ENCODE measurements at regions not wholly inside any gene's neighbourhood (a gene's known extent, or its start where the extent isn't known, plus 50 kb on each side); places are given as distances from the start of the nearest gene placed in this dataset.

DNA sequence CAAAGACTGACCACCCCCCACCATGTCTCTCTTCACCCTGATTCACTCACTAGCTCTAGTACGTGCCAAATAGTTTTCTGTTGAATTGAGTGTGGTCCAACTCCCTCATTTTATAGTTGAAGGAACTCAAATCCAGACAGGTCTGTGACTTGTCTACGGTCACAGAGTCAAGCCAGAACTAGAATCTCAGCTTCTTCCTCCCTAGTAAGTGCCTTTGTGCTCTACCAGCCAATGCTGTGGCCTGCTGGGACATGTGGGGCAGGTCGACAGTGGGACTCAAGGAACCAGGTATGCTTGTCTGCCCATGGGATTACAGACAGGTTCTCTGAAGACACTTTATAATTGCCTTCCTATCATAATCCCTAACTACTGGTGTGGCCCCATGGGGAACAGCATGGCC lies 108.6 kb upstream of the CPEB2 start:
- Histone ChIP-seq H3K27ac (ENCODE audit: extremely low read depth, low read depth, low read length) (no peak overlapping the region), H3K4me3 (ENCODE audit: low read depth, low read length) (no peak overlapping the region), H3K9me3 (ENCODE audit: control insufficient read depth, insufficient read depth, low read depth, low read length) (no peaks in the 10 kb centered on the region), H3K4me1 (ENCODE audit: control insufficient read depth, insufficient read depth, low read length) (no peaks in the 10 kb centered on the region), H3K36me3 (ENCODE audit: control insufficient read depth in 2 of 2, insufficient read depth in 1 of 2, low read length in 2 of 2) (no peaks in the 10 kb centered on the region)
- ChIA-PET POLR2A (no interaction called here), CTCF (no interaction called here)
- TF ChIP-seq KLF16 (tag by site-specific recombination; IDR thresholded peaks at IDR 0.05) (no peak), ZNF248 (tag by site-specific recombination; IDR thresholded peaks at IDR 0.05) (no peak), SETDB1 (IDR thresholded peaks at IDR 0.05; ENCODE audit: insufficient read length, low read length) (no peak), ZNF324 (tag by site-specific recombination; IDR thresholded peaks at IDR 0.05) (no peak), ZFP3 (tag by site-specific recombination; IDR thresholded peaks at IDR 0.05; ENCODE audit: low read depth) (no peak), ZNF510 (tag by site-specific recombination; IDR thresholded peaks at IDR 0.05; ENCODE audit: insufficient replicate concordance) (no peak), ZNF121 (tag by site-specific recombination; IDR thresholded peaks at IDR 0.05) (no peak), ZNF416 (tag by site-specific recombination; IDR thresholded peaks at IDR 0.05) (no peak), ZNF585B (tag by site-specific recombination; IDR thresholded peaks at IDR 0.05) (no peak), SCRT1 (tag by site-specific recombination; IDR thresholded peaks at IDR 0.05; ENCODE audit: borderline replicate concordance) (no peak), ZNF140 (tag by site-specific recombination; IDR thresholded peaks at IDR 0.05) (no peak), ZNF501 (tag by site-specific recombination; IDR thresholded peaks at IDR 0.05) (no peak), ZNF473 (tag by site-specific recombination; IDR thresholded peaks at IDR 0.05) (no peak), SALL2 (tag by site-specific recombination; IDR thresholded peaks at IDR 0.05; ENCODE audit: borderline replicate concordance) (no peak)
- TF ChIP-seq, protein P1, sequence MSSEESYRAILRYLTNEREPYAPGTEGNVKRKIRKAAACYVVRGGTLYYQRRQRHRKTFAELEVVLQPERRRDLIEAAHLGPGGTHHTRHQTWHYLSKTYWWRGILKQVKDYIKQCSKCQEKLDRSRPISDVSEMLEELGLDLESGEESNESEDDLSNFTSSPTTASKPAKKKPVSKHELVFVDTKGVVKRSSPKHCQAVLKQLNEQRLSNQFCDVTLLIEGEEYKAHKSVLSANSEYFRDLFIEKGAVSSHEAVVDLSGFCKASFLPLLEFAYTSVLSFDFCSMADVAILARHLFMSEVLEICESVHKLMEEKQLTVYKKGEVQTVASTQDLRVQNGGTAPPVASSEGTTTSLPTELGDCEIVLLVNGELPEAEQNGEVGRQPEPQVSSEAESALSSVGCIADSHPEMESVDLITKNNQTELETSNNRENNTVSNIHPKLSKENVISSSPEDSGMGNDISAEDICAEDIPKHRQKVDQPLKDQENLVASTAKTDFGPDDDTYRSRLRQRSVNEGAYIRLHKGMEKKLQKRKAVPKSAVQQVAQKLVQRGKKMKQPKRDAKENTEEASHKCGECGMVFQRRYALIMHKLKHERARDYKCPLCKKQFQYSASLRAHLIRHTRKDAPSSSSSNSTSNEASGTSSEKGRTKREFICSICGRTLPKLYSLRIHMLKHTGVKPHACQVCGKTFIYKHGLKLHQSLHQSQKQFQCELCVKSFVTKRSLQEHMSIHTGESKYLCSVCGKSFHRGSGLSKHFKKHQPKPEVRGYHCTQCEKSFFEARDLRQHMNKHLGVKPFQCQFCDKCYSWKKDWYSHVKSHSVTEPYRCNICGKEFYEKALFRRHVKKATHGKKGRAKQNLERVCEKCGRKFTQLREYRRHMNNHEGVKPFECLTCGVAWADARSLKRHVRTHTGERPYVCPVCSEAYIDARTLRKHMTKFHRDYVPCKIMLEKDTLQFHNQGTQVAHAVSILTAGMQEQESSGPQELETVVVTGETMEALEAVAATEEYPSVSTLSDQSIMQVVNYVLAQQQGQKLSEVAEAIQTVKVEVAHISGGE (tag by site-specific recombination; conservative IDR thresholded peaks at IDR 0.05; ENCODE audit: low read depth) = no peak
- TF ChIP-seq, protein P2, sequence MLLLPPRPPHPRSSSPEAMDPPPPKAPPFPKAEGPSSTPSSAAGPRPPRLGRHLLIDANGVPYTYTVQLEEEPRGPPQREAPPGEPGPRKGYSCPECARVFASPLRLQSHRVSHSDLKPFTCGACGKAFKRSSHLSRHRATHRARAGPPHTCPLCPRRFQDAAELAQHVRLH (tag by site-specific recombination; IDR thresholded peaks at IDR 0.05) = no peak

DNA sequence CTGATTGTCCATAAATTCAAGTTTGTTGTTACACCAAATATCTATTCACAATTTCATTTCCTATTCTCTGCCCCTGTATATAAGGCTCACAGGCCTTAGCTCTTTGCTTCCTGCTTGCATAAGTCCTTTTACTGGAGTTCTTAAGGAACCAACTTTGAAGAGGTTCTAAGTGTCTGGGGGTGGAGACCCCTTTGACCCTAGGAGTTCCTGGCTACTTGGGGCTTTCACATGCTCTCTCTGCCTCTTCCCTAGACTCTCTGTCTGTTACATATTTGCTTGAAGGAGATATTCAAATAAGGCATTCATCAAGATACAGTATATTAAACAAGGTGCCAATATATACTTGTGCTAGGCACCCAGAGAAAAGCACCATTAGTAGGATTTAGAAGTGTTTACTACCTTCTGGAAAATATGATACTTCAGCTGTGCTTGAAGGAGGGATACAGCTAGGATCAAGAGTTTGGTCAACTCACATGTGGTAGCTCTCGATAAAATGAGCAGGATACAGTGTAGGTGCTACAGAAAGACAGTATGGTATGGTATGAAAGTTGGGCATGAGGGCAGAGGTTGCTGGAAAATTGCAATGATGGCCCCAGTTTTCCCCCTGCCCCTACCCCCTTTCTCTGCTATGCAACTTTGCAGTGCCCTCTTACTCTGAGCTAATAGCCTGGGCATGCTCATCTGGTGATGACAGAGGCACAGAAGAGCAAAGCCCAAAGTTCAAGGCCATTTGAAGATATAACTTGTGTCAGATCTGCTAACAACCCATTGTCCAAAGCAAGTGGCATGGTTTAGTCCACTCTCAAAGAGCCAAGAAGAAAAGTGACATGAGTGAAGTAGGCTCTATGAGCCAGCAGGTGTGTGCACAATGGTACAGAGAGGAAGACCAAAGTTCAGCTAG lies 107.6 kb upstream of the CPEB2 start:
- Histone ChIP-seq H3K4me1 (ENCODE audit: control insufficient read depth, insufficient read depth, low read length) (no peaks in the 10 kb centered on the region), H3K27ac (ENCODE audit: extremely low read depth, low read depth, low read length) (no peak overlapping the region), H3K36me3 (ENCODE audit: control insufficient read depth in 2 of 2, insufficient read depth in 1 of 2, low read length in 2 of 2) (no peaks in the 10 kb centered on the region), H3K9me3 (ENCODE audit: control insufficient read depth, insufficient read depth, low read depth, low read length) (no peaks in the 10 kb centered on the region), H3K4me3 (ENCODE audit: low read depth, low read length) (no peak overlapping the region)
- ChIA-PET CTCF (no interaction called here), POLR2A (no interaction called here)
- no peak for TF ChIP-seq ZNF24 (tag by site-specific recombination; IDR thresholded peaks at IDR 0.05)
- TF ChIP-seq, protein P3, sequence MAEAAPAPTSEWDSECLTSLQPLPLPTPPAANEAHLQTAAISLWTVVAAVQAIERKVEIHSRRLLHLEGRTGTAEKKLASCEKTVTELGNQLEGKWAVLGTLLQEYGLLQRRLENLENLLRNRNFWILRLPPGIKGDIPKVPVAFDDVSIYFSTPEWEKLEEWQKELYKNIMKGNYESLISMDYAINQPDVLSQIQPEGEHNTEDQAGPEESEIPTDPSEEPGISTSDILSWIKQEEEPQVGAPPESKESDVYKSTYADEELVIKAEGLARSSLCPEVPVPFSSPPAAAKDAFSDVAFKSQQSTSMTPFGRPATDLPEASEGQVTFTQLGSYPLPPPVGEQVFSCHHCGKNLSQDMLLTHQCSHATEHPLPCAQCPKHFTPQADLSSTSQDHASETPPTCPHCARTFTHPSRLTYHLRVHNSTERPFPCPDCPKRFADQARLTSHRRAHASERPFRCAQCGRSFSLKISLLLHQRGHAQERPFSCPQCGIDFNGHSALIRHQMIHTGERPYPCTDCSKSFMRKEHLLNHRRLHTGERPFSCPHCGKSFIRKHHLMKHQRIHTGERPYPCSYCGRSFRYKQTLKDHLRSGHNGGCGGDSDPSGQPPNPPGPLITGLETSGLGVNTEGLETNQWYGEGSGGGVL (tag by site-specific recombination; IDR thresholded peaks at IDR 0.05) = no peak

All from HEK293 (cell line).